HAP-1 (cell line): ENCODE measurements at regions not wholly inside any gene's neighbourhood (a gene's known extent, or its start where the extent isn't known, plus 50 kb on each side); places are given as distances from the start of the nearest gene placed in this dataset.

Experiments
- DNase-seq, 2 experiments: peaks; one replicate each; pipeline ENCODE4 v3.0.0-alpha.2; 2016 to 2020; ENCODE audit warnings: low spot score in 2 of 2
- H3K27me3 ChIP-seq: fragments of 250-450 bp; sonication (Bioruptor Pico); 2 replicates; pipeline ENCODE4 v1.5.1; 2020; ENCODE audit warnings: low read depth, mild to moderate bottlenecking, moderate library complexity
- H3K36me3 ChIP-seq: fragments of 250-450 bp; sonication (Bioruptor Pico); replicated peaks from 2 replicates; pipeline ENCODE4 v1.5.1; 2020; ENCODE audit warnings: mild to moderate bottlenecking
- H3K4me1 ChIP-seq: fragments of 250-450 bp; sonication (Bioruptor Pico); 2 replicates; pipeline ENCODE4 v1.5.1; 2020; ENCODE audit warnings: mild to moderate bottlenecking
- H3K4me3 ChIP-seq: fragments of 250-450 bp; sonication (Bioruptor Pico); 2 replicates; pipeline ENCODE4 v1.5.1; 2020; ENCODE audit warnings: mild to moderate bottlenecking, moderate library complexity
- H3K9me3 ChIP-seq: fragments of 250-450 bp; sonication (Bioruptor Pico); 2 replicates; pipeline ENCODE4 v1.5.1; 2020; ENCODE audit warnings: mild to moderate bottlenecking, moderate library complexity
- in situ Hi-C: fragments of 300-500 bp; cut with MboI; formaldehyde crosslinking; loops from 3 replicates; pipeline ENCODE4 v1.14.3; 2020; ENCODE audit warnings: low sequenced_read_pairs, inconsistent platforms, mixed read lengths

DNA sequence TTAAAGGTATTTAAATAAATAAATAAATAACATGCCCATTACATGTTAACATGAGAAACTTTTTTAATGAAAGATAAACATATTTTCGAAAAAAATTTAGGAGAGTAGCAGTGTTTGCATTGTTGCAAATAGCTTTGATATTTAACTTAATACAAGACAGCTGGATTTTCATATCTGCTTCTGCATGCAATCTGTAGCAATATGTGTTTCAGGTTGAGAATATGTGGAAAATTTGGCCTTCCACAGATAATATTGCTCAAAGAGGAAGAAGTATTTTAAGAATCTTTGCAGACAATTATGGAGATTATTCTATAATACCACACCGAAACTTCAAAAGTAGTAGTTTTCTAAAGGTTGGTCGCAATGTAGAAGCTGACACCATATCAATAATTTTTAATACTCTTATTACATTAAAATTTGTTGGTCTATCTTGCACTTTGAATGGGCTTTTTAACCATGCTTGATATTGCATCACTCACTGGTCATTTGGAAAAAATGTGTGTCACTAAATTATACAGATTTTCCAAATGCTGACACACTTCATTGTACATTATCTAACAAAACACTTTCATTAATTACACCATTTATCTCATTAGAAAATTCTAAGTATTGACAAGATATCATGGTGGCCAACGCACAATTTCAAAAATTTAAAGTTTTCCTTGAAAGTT, 229.8 kb upstream of the HDAC9 start:
- DNase-seq = no peak
- in situ Hi-C loops = no loop called here

DNA sequence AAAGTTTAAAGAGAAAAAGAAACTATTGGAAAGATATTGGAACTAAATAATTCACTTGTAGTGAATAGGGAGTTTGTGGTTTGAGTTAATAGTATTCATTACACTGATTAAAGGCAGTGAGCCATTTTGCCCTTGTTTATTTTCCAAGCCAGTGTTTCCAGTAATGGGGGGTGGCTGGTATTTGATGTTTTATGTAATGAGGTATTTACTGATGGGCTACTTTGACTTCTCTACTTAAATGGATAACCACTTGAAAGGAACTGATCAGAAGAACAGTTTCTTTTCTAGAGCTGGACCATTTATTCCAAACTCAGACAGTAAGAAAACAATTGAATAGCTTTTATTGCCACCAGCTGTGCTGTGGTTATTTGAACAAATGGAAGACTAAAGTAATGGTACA, 227.0 kb upstream of the HDAC9 start:
- no peaks in the 10 kb centered on the region for H3K9me3 ChIP-seq
- DNase-seq = no peak
- no peak overlapping the region for H3K4me3 ChIP-seq
- no peaks in the 10 kb centered on the region for H3K4me1 ChIP-seq
- in situ Hi-C loops = no loop called here
- no peaks in the 10 kb centered on the region for H3K36me3 ChIP-seq
- no peaks in the 10 kb centered on the region for H3K27me3 ChIP-seq

More for the DNA sequence above, 229.8 kb upstream of the HDAC9 start:
- Histone ChIP-seq H3K4me1 (no peaks in the 10 kb centered on the region), H3K36me3 (no peaks in the 10 kb centered on the region), H3K27me3 (no peaks in the 10 kb centered on the region), H3K9me3 (no peaks in the 10 kb centered on the region), H3K4me3 (no peak overlapping the region)

DNA sequence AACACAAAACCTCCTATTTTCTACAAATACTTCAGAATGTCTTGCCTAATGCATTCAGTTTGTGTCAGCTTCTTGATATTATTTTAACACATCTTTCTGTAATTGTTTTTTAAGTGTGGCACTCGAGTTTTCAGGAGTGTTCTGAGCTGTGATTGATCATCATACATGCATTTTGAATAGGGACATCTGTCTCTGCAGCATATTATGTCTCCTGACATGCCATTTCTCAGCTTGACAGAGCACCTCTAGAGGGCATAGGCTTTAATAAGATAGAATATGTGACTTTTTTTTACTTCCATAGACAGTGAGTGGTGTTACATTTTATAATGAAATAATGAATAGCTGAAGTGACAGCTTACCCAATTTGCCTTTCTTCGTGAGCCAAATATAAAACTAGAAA, 219.2 kb upstream of the HDAC9 start:
- no peaks in the 10 kb centered on the region for H3K36me3 ChIP-seq
- in situ Hi-C loops = no loop called here
- no peak for DNase-seq

DNA sequence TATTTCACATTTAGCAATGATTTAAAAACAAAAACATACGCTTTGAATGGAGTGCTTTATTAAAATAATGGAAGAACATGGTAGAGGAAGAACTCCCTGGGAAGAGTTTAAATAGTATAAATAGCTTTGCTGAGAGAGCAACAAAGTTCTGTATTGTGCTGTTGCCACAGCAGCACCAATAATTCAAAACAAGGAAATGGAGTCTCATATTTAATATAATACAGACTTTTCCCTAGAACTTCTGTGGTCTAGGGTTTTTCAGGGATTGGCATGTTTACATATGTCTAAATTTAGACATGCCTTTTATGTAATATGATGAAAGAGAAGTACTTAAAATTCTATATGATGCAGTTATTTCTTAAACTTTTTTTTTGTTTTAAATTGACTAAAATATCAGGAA, 217.2 kb upstream of the HDAC9 start:
- Histone ChIP-seq H3K4me1 (peaks cover 18% of the 10 kb centered on the region), H3K27me3 (no peaks in the 10 kb centered on the region), H3K9me3 (no peaks in the 10 kb centered on the region), H3K4me3 (no peak overlapping the region), H3K36me3 (no peaks in the 10 kb centered on the region)
- no peak for DNase-seq
- in situ Hi-C loops = no loop called here

More for the DNA sequence above, 219.2 kb upstream of the HDAC9 start:
- H3K4me1 ChIP-seq = peaks cover 5% of the 10 kb centered on the region
- H3K27me3 ChIP-seq = no peaks in the 10 kb centered on the region
- no peaks in the 10 kb centered on the region for H3K9me3 ChIP-seq
- H3K4me3 ChIP-seq = no peak overlapping the region

DNA sequence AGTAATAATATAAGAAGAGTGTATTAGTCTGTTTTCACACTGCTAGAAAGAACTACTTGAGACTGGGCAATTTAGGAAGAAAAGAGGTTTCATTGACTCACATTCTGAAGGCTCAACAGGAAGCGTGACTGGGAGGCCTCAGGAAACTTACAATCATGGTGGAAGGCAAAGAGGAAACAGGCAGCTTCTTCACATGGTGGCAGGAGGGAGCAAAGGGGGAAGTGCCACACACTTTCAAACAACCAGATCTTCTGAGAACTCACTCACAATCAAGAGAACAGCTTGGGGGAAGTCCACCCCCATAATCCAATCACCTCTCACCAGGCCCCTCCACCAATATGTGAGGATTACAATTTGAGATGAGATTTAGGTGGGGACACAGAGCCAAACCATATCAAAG, 212.5 kb upstream of the HDAC9 start:
- DNase-seq = no peak
- in situ Hi-C loops = no loop called here
- H3K27me3 ChIP-seq = no peaks in the 10 kb centered on the region
- H3K36me3 ChIP-seq = no peaks in the 10 kb centered on the region
- no peaks in the 10 kb centered on the region for H3K9me3 ChIP-seq
- H3K4me1 ChIP-seq = peaks cover 24% of the 10 kb centered on the region
- H3K4me3 ChIP-seq = no peak overlapping the region

DNA sequence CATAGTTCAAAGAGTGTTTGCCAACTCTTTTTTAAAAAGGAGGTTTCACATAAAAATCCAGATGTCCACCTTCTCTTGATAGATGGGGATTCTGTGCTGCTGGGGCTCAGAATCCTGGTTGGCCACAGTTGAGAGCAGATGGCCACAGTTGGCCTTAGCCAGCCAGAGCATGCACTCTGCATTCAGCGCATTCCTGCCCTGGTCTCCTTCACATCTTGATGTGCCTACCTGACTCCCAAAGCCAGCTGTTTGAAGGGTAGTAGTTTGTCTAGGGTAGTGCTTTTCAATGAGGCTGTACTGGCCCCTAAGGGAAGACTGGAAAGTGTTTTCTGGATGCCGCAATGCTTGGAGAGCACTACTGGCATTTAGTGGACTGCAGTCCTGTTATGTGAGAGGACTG, 208.1 kb upstream of the HDAC9 start:
- no peak overlapping the region for H3K4me3 ChIP-seq
- DNase-seq = no peak
- in situ Hi-C loops = no loop called here
- peaks cover 6% of the 10 kb centered on the region; the same call in 1 of the 2 replicates for H3K27me3 ChIP-seq
- H3K9me3 ChIP-seq = no peaks in the 10 kb centered on the region
- peaks cover 10% of the 10 kb centered on the region for H3K4me1 ChIP-seq
- no peaks in the 10 kb centered on the region for H3K36me3 ChIP-seq

DNA sequence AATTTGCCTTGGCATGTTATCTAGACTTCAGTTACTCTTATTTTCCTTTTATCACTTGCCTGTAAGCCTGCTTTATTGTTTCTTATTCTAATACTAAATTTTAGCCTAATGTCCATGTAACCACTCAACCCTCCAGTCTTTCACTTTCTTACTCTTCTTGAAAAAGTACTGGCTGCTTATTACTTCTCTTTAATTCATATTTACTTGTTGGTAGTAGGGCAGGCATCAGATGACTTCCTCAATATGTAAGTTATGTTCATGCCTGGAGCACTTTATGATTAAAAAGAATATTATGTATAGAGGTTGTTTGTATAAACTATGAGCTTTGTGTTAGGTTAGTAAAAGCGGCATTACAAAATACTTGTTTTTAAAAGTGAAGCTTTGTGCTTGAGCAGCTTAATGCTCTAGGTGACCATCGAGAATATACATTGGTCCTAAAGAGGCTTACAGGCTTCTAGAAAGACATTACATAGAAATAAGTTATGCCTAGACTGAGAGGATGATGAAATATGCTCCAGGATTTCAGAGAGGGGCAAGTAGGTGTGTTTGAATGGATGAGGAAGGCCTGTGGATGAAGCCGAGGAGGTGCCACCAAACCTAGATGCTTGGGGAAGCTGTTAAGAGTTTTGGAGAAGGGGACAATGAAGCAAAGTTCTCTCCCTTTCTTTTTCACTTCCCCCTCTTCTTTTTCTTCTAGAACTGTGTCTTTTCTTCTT, 207.1 kb upstream of the HDAC9 start:
- in situ Hi-C loops = no loop called here
- Histone ChIP-seq H3K4me3 (no peak overlapping the region), H3K27me3 (peaks cover 9% of the 10 kb centered on the region; the same call in 1 of the 2 replicates), H3K9me3 (no peaks in the 10 kb centered on the region), H3K36me3 (no peaks in the 10 kb centered on the region), H3K4me1 (peaks cover 4% of the 10 kb centered on the region)
- DNase-seq = no peak

DNA sequence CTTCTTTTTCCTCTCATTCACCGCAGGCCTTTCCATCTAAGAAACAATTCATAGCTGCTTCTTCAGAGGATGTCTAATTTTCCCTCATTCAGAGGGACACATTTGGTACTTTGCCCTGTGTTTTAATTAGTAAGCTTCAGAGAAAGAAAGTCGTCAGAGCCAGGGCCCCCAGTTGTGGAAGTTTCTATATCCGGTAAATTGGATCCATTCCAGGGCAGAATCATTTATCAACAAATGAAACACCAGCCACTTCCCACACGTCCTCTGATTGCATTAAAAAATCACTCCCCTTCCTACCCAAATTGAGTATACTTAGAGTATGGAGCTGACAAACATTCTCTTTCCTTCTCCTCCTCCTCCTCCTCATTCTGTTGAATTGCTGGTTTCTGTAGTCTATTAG, 205.8 kb upstream of the HDAC9 start:
- no peaks in the 10 kb centered on the region; the same call in 1 of the 2 replicates for H3K4me1 ChIP-seq
- in situ Hi-C loops = no loop called here

DNA sequence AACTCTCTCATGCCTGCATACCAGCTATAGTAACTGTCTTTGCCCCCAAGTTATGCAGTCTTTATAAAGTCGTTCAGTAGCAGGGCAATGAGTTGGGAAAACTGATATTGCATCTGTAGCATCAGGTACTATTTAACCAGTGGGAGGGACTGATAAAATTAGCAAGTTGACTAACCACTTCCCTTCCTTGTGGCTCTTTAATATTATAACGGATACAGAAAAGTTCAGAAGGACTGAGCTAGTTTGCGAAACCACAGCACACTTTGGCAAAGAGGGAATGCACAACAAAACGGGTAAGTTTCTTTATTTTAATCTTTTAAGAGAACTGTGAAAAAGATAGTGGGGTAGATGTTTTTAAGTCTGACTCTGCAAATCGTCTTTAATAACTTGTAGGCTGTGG, 205.3 kb upstream of the HDAC9 start:
- no peaks in the 10 kb centered on the region; the same call in 1 of the 2 replicates for H3K4me1 ChIP-seq
- H3K36me3 ChIP-seq = no peaks in the 10 kb centered on the region
- peaks cover 9% of the 10 kb centered on the region; the same call in 1 of the 2 replicates for H3K27me3 ChIP-seq
- H3K4me3 ChIP-seq = no peak overlapping the region
- no peaks in the 10 kb centered on the region for H3K9me3 ChIP-seq
- in situ Hi-C loops = no loop called here
- DNase-seq = no peak

More for the DNA sequence above, 205.8 kb upstream of the HDAC9 start:
- no peak for DNase-seq
- no peak overlapping the region for H3K4me3 ChIP-seq
- H3K36me3 ChIP-seq = no peaks in the 10 kb centered on the region
- peaks cover 9% of the 10 kb centered on the region; the same call in 1 of the 2 replicates for H3K27me3 ChIP-seq
- H3K9me3 ChIP-seq = no peaks in the 10 kb centered on the region

DNA sequence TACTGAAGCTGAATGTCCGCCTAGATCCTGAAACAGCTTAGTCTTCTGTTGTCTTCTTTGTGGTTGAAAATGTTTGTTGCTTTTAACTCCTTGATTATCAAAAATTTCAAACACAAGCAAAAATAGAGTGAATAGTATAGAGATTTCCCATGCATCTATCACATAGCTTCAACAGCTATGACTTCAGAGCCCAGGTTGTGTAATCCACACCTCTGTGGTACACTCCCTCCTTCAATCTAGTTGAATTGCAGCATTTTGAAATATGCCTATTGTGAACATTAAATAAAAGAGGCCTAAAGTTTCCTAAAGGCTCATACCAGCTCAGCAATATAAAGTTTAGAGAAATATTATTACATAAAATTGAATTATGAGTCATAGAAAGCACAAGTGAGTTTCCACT, 204.7 kb upstream of the HDAC9 start:
- DNase-seq = no peak
- H3K9me3 ChIP-seq = no peaks in the 10 kb centered on the region

DNA sequence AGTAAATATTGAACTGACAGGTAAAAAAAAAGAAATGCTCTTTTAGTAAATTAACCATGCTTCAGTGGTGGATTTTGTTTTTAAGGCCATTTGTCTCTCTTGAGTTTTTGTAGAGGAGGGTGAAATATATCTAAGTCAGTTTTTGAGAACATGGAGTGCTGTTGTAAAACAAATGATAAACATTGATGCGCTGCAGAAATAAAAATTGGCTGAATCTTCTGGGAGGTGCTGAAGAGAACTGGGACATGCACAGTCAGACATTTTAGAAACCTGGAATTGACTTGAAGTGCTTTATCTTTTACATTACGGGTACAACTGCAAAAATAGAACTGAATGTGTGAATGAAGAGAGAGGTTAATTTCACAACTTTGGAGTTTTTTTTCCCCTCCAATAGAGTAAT, 203.0 kb upstream of the HDAC9 start:
- in situ Hi-C loops = no loop called here
- Histone ChIP-seq H3K27me3 (peaks cover 9% of the 10 kb centered on the region; the same call in 1 of the 2 replicates), H3K9me3 (no peaks in the 10 kb centered on the region), H3K4me1 (no peaks in the 10 kb centered on the region; the same call in 1 of the 2 replicates), H3K4me3 (no peak overlapping the region), H3K36me3 (no peaks in the 10 kb centered on the region)
- no peak for DNase-seq

More for the DNA sequence above, 204.7 kb upstream of the HDAC9 start:
- H3K4me1 ChIP-seq = no peaks in the 10 kb centered on the region; the same call in 1 of the 2 replicates
- no peaks in the 10 kb centered on the region for H3K36me3 ChIP-seq
- peaks cover 9% of the 10 kb centered on the region; the same call in 1 of the 2 replicates for H3K27me3 ChIP-seq
- in situ Hi-C loops = no loop called here
- H3K4me3 ChIP-seq = no peak overlapping the region

DNA sequence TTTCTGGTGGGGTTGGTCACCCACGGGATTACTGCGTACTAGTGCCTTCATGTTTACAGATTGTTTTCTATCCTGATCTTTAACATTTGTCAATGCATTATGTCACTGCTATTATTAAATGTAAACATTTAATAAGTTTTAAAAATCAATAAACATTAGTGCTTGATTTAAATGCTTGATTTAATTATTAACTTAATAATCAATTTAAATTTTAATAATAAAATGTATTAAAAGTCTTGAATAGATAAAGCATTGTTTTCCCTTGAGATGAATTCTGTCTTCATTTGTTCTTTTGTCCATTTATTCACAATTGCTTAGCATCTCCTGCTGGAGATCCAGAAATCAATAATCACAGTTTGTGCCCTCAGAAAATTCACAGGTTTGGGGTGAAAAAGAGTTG, 201.8 kb upstream of the HDAC9 start:
- no peaks in the 10 kb centered on the region; the same call in 1 of the 2 replicates for H3K4me1 ChIP-seq
- H3K36me3 ChIP-seq = no peaks in the 10 kb centered on the region
- peaks cover 9% of the 10 kb centered on the region; the same call in 1 of the 2 replicates for H3K27me3 ChIP-seq
- in situ Hi-C loops = no loop called here
- DNase-seq = no peak
- no peaks in the 10 kb centered on the region for H3K9me3 ChIP-seq
- no peak overlapping the region for H3K4me3 ChIP-seq

DNA sequence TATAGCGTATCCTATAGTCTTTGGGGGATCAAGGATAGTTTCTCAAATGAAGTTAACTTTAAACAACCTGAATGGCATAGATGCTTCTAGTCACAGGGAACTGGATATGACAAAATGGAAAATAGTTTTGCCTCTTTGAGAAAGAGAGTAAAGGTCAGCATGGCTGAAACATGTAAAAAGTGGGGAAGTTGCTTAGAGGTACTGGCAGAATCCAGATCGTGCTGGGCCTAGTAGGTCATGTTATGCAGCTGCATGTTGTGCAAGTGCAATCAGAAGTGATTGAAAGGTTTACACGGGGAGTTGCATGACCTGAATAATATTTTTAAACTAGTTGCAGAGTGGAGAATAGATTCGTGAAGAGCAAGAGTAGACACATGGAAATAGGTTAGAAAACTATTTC, 201.1 kb upstream of the HDAC9 start:
- no peak for DNase-seq
- H3K36me3 ChIP-seq = no peaks in the 10 kb centered on the region
- H3K4me1 ChIP-seq = no peaks in the 10 kb centered on the region; the same call in 1 of the 2 replicates
- peaks cover 9% of the 10 kb centered on the region; the same call in 1 of the 2 replicates for H3K27me3 ChIP-seq
- H3K4me3 ChIP-seq = no peak overlapping the region
- H3K9me3 ChIP-seq = no peaks in the 10 kb centered on the region
- in situ Hi-C loops = no loop called here

DNA sequence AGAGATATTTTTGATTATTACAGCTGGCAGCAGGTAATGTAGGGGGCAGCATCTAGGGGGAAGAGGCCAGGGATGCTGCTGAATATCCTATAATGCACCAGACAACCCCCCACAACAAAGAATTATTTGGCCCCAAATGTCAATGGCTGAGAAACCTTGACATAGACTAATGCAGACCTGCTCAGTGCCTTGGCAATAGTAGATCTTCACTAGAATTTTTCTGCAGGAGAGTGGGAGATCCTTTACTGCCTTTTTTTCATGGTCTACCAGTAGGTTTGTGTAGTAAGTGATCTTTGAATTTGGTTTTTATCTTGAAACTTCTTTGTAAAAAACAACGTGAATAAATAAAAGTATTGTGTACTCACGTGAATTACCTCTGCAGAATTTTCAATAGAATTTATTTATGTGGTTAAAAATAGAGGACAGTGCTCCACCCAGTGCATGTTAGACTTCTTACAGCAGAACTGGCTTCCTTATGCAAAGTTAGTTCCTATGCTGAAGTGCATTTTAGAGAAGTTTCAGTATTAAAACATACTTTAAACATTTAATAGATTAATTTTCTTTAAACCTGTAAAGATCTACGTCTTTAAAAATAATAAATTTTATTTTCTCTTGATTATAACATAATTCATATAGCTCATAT, 199.6 kb upstream of the HDAC9 start:
- peaks cover 9% of the 10 kb centered on the region; the same call in 1 of the 2 replicates for H3K27me3 ChIP-seq
- peaks cover 2% of the 10 kb centered on the region for H3K4me1 ChIP-seq
- no peaks in the 10 kb centered on the region for H3K9me3 ChIP-seq
- in situ Hi-C loops = no loop called here
- H3K36me3 ChIP-seq = no peaks in the 10 kb centered on the region
- H3K4me3 ChIP-seq = no peak overlapping the region
- no peak for DNase-seq
